ENCODE measurements at regions not wholly inside any gene's neighbourhood (a gene's known extent, or its start where the extent isn't known, plus 50 kb on each side); places are given as distances from the start of the nearest gene placed in this dataset.
A peak's percentile ranks its signal among the peaks of the same experiment; 100 is the strongest.

GRCh38 chr2:226680719-226681118 is 118.9 kb downstream of the IRS1 start:
- DNase-seq (ENCODE audit: low spot score): no peak

GRCh38 chr2:226679389-226680065 is 120.1 kb downstream of the IRS1 start:
- DNase-seq (ENCODE audit: low spot score): no peak

- DNase-seq (ENCODE audit: low spot score): peak; percentile 3
Measured at GRCh38 chr2:226678422-226678821, 121.2 kb downstream of the IRS1 start.

- no peak for DNase-seq (ENCODE audit: low spot score)
Measured at GRCh38 chr2:226677080-226677479, 122.5 kb downstream of the IRS1 start.

- DNase-seq (ENCODE audit: low spot score): no peak
Measured at GRCh38 chr2:226676618-226677017, 123.0 kb downstream of the IRS1 start.

GRCh38 chr2:226674123-226674522 is 125.5 kb downstream of the IRS1 start:
- no peak for DNase-seq (ENCODE audit: low spot score)

GRCh38 chr2:226673314-226673723 is 126.3 kb downstream of the IRS1 start:
- DNase-seq (ENCODE audit: low spot score): no peak

GRCh38 chr2:226671141-226671676 is 128.4 kb downstream of the IRS1 start:
- no peak for DNase-seq (ENCODE audit: low spot score)

GRCh38 chr2:226669905-226670304 is 129.7 kb downstream of the IRS1 start:
- no peak for DNase-seq (ENCODE audit: low spot score)

GRCh38 chr2:226669249-226669648 is 130.4 kb downstream of the IRS1 start:
- DNase-seq (ENCODE audit: low spot score): no peak

GRCh38 chr2:226667736-226668135 is 131.9 kb downstream of the IRS1 start:
- no peak for DNase-seq (ENCODE audit: low spot score)

- no peak for DNase-seq (ENCODE audit: low spot score)
Measured at GRCh38 chr2:226665306-226665831, 134.3 kb downstream of the IRS1 start.

GRCh38 chr2:226664661-226665060 is 135.0 kb downstream of the IRS1 start:
- DNase-seq (ENCODE audit: low spot score): no peak

- DNase-seq (ENCODE audit: low spot score): no peak
Measured at GRCh38 chr2:226664140-226664539, 135.5 kb downstream of the IRS1 start.

GRCh38 chr2:226661789-226662545 is 137.7 kb downstream of the IRS1 start:
- no peak for DNase-seq (ENCODE audit: low spot score)

GRCh38 chr2:226660526-226660925 is 139.1 kb downstream of the IRS1 start:
- no peak for DNase-seq (ENCODE audit: low spot score)

GRCh38 chr2:226660124-226660523 is 139.5 kb downstream of the IRS1 start:
- no peak for DNase-seq (ENCODE audit: low spot score)

GRCh38 chr2:226659410-226659809 is 140.2 kb downstream of the IRS1 start:
- no peak for DNase-seq (ENCODE audit: low spot score)

GRCh38 chr2:226658555-226658954 is 141.1 kb downstream of the IRS1 start:
- DNase-seq (ENCODE audit: low spot score): no peak

- DNase-seq (ENCODE audit: low spot score): no peak
Measured at GRCh38 chr2:226657340-226658053, 142.1 kb downstream of the IRS1 start.

GRCh38 chr2:226656367-226656766 is 143.3 kb downstream of the IRS1 start:
- no peak for DNase-seq (ENCODE audit: low spot score)

GRCh38 chr2:226655871-226656270 is 143.7 kb downstream of the IRS1 start:
- no peak for DNase-seq (ENCODE audit: low spot score)
